Stimulated activated CD4-positive, alpha-beta T cell treated with anti-CD3 and anti-CD28 coated beads, Interleukin-1b, Interleukin-23, amount 100 ng/mL, for 48 hours (primary cell): ENCODE measurements at regions not wholly inside any gene's neighbourhood (a gene's known extent, or its start where the extent isn't known, plus 50 kb on each side); places are given as distances from the start of the nearest gene placed in this dataset.
"Not testable (repeated sequence)": the region's sequence is repeated elsewhere in the genome, so short reads cannot be mapped to it uniquely, and the experiment has no call there.

Experiments
- DNase-seq: peaks from one replicate; pipeline ENCODE4 v3.0.0-alpha.2; 2020

DNA sequence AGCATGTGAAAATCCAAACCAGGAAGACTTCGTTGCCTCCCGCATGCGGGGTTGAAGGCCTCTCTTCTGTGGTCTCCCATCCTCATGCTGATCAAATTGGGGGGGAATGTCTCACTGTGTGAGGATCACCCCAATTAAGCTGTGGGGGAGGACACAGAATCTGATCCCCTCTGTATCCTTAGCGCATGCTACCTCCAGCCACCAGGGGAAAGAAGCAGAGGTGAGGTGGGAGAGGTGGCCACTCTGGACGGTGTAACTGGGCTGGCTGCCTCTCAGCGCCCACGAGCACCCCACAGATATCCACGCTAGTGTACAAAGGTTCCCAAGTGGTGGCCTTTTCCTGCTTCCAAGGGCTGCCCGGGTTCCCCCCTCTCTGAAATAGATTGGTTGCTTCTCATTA lies 177.6 kb upstream of the PLGLB1 start:
- DNase-seq, result not testable (repeated sequence)

DNA sequence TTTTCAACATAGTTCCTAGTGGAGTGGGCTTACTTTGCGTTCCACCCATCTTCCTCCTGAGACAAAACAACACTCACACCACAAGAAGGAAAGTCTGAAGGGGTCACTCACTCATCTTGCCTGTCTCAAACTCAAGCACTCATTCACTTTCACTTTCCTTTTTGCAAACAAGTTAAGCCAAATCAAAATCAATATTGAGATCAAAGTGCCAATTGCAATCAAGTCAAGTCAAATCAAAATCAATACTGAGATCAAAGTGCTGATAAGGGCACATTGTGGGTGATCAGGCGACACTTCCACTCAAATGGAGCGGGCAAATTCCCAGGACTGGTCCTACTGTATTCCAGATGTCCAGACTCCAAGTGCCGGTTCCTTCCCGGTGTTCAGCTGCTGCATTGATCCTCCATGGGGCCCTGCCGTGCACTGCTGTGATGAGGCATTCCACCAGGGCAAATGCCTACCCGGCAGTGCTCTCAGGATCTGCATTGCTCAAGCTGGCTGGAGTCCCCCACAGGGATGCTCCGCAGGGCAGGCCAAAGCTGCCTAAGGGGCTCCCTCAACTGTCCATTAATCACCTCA lies 183.0 kb upstream of the PLGLB1 start:
- not testable (repeated sequence) for DNase-seq

DNA sequence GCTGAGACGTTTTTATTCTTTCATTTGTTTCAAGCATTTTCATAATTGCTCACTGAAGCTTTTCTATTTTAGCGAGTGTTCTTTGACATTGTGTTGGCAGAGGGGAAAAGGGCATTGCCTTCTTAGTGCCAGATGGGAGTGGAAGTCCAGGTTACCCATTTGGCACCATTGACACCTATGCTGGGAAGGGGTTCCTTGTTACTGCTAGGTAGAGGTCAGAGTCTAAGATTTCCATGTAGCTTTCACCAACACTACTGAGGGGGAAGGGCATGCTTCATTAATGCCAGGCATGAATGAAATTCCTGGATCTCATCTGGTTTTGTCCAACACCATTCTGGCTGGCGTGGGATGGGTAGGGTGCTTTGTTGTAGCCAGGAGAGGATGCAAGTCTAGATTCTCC lies 191.3 kb upstream of the PLGLB1 start:
- not testable (repeated sequence) for DNase-seq

DNA sequence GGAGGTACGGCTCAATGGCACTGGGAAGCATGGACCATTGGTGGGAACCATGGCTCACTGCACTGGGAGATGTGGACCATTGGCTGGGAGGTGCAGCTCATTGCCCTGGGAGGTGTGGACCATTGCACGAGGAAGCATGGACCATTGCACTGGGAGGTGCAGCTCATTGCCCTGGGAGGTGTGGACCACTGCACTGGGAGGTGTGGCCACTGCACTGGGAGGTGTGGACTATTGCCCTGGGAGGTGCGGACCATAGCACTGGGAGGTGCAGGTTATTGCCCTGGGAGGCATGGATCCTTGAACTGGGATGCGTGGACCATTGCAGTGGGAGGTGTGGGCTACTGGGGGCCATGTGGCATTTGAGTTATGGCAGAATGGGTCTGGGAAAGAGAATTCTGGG lies 195.4 kb upstream of the PLGLB1 start:
- DNase-seq, result not testable (repeated sequence)

DNA sequence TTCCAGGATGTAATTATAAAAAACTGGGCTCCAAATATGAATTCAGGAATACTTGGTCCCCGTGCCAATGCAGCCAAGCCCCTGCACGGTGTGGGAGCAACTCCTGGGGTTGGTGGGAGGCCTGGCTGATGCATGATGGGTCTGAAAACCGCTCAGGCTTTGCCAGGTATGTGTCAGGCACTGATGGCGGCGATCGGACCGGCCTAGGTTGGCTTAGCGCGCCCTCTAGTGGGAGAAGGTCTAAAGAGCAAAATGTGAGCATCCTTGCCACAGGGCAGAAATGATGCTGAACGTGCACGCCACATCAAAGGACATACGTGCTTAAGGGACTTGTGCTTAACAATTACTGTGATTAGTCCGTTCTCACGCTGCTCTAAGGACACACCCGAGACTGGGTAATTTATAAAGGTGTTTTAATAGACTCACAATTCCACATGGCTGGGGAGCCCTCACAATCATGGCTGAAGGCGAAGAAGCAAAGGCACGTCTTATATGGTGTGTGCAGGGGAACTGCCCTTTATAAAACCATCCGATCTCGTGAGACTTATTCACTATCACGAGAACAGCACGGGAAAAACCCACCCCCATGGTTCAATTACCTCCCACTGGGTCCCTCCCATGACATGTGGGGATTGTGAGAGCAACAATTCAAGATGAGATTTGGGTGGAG lies 196.2 kb upstream of the PLGLB1 start:
- peak; percentile 76 for DNase-seq

DNA sequence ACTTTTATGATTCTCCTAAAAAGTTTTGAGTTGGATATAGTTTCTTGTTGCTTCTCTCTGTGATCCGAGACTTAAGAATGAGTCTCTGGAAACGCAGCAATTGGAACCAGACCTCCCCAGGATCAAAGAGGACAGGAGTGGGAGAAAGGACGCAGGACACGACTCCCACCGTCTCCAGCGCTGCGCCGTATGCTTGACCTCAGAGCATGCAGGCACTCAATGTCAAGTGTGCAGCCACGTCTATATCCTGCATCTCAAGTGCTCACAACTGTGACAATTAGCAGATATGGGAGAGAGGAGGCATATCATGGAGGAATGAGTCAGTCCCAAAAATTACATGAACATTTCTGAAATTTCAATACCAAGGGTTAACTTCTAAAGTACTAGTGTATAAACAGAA lies 199.0 kb upstream of the PLGLB1 start:
- DNase-seq, result not testable (repeated sequence)

DNA sequence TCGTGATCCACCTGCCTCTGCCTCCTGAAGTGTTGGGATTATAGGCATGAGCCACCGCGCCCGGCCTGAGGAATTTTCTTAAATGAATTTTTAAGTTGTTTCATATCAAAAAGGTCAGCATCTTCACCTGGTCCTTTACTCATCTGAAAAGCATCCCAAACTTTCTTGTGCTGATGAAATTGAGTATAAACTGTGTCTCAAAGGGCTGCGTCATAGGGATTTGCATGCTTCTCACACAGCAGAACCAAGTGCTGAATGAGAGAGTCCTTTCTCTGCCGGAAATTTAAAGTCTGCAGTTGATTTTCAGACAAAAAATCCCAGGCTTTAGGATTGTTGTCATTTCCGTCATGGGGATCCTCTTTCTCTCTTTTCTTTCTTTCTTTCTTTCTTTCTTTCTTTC lies 200.5 kb upstream of the PLGLB1 start:
- not testable (repeated sequence) for DNase-seq

DNA sequence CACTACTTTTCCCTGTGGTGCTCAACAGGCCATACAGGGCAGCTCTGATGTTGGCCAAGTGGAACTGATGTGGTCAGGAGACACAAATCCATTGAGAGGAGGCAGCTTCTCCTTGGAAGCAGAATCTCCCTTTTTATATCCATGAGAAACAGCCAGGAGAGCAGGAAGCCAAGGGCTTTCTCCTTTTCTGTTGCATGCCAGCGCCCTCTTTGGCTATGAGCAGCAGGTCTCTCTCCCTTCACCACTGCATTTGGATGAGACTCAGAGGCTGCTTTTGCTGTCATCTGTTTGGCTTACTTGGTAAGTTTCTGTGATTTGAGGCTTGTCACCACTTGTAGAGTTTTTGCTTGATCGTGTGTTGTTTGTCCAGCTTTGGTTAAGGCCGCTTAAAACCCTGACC lies 202.2 kb upstream of the PLGLB1 start:
- DNase-seq, result not testable (repeated sequence)

DNA sequence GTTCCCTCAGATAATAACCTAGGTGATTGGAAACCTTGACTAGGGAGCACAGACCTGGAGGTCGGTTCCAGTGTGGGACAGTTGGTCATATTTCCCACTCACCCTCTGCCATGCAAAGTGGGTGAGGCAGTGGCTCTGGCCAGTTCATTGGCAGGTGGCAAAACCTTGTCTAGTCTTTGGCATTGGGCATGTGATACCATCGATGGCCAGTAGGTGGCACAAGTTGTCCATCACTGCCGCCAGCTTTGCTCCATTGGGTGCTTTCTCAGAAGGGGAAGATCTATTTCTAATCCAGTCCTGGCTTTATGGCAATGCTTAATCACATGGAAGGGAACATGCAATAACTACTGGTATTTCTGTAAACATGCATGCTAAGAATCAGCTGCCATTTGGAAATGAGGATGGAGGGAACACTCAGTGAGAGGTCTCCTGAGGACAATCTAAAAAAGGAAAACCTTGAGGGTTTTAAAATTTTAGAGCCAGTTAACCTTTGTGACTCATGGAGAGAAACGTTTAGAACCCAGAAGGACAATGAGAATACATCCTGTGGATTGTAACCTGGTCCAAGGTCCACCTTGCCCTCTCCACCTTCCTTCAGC lies 207.5 kb upstream of the PLGLB1 start:
- not testable (repeated sequence) for DNase-seq

DNA sequence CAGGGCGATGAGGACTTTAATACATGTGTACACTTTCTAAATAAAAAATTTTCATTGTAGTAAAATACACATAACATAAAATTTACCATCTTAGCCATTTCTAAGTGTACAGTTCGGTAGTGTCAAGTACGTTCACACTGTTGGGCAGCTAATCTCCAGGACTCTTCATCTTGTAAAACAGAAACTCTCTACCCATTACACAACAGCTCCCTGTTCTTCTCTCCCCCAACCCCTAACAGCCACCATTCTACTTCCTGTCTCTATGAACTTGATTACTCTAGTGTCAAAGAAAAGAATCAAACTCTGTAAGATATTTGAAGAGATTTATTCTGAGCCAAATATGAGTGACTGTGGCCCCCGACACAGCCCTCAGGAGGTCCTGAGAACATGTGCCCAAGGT lies 208.3 kb upstream of the PLGLB1 start:
- not testable (repeated sequence) for DNase-seq

DNA sequence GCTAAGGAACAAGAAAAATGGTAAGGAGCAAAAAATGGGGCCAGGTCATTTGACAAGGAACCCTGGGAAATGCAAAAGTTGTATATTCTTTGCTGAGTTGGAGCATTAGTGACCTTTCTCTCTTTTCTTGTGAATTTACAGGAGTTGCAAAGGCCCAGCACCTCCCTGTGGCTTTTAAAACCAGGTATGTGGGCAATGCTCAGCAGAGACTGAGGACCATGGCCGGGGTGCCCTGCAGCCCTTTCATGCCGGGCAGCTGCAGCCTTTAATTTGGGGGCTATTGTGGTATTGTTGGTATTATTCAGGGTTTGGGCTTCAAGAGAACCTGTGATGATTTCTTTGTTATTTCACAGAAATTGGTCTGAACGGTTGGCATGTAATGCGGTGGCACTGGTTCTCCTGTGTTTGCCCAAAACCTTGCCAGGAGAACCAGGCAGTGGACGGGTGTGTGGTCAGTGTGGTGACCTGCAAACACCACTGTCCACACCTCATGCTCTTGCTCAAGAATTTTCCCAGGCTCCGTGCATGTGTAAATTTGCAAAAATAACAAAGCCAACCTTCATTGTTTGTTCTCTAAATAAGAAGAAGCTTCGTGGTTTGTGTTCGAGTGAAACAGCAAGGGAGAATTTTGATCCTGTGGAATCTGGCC lies 213.8 kb upstream of the PLGLB1 start:
- not testable (repeated sequence) for DNase-seq

DNA sequence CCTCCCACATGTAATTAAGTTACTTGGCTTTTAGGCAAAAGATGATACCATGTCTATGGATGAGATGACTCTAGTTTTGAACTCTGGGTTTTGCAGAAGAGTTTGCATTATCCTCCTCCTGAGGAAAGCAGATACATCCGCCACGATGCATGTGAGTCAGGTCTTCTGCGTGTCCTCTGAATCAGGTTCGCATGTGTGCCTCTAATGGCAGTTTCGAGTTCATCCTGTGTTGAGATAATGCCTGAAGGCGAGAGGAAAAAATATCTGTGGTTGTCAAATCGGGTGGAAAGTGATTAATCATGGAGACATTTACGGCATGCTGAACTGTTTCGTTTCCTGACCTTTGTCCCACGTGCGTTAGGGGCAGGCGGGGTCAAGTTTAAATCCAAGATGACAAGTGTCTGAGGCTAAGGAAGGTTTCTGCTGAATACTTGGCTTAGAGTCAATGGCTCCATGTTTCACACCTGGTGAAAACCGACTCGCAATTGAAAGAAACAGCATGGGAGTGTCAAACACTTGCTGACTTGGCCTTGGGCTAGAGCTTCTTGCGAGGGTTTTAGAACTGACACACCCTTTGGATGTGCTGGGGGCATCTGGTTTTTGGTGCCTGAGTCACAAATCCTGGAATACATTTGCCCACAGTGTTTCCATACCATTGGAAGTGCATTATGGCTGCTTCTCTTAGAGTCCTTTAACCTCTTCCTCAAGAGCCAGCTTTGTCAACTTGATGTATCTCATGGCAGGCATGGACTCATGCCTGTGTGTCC lies 216.1 kb upstream of the PLGLB1 start:
- peak; percentile 55 for DNase-seq

DNA sequence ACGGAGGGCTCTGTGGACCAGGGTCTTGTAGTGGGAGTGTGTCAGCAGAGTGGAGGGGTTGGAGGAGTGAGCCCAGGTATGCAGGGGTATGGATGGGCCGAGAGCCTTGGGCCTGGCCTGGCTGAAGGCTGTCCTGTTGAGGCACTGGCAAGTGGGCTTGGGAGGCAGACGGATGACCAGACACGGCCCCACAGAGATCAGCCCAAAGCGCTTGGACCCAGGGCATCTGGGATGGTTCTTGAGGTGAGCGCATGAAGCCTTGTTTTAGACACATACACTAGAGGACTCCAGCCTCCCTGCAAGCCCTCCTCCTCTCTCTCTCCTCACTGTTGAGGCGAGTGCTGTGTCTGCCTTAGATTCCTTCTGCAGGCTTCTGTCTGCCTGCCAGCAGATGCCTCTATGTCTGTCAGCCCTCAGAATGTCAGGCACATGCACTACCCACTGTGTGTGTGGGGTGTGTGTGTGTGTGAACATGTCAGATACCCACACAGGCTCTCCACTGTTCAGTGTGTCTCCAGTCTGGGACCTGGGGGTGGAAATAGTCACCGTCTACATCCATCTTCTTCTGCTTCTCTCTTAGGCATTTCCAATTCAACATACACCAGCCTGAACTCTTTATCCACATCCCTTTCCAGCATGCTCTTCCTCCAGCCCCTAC lies 218.0 kb upstream of the PLGLB1 start:
- peak; percentile 2 for DNase-seq

DNA sequence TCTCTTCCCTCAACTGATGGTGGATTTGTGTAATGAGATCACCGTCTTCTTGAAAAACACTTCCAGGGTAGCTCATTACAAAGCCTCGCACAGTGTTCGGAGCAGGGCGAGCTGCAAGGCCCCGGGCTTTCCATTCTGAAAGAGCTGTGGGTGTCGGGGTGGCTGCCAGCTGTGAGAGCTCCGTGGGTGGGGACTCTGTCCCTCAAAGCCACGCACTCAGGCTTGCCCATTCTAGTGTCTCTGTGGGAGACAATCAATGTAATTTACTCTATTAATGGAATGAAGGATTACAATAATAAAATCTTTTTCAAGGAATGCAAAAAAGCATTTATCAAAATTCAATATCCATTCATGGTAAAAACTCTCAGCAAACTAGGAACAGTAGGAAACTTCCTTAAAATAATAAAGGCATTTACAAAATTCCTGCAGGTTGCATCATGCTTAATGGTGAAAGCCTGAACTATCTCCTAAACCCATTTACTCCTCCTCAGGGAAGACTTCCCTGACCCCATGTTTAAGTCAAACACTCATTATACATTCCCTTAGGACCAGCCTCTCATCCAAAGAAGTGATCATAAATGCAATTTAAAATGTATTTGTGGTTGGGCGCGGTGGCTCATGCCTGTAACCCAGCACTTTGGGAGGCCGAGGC lies 224.5 kb upstream of the PLGLB1 start:
- DNase-seq, result not testable (repeated sequence)

DNA sequence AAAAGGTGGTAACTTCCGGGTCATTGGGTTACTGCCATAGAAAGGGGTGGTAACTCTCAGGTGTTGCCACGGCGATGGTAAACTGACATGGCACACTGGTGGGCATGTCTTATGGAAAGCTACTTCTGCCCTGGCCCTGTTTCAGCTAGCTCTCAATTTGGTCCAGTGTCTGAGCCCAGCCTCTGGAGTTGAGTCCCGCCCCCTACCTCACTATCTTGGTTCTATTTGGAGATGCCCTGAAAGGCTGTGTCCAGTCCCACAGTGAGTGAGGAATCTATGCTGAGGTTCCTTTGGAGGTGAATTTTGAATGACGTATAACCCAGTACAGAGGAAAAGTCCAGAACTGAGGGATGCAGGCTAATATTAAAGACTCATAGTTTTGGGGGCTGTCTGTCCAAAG lies 230.4 kb upstream of the PLGLB1 start:
- not testable (repeated sequence) for DNase-seq

DNA sequence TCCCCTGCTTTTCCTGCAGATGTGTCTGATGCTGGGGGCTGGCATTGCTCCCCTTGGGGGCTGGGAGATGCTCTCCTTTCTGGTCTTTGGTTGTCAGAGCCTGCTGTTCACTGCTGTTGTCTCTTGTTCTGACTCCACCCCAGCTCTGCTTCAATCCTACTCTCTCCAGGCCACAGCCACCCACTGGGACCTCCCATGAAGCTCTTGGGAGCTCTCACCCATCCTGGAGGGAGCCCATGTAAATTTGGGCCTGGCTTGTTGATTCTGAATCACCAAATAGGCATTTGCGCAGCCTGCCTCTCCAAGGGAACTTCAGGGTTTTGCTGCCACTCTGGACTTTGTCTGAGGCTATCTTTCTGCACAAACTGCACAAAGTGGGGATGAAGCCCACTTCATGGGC lies 232.9 kb upstream of the PLGLB1 start:
- not testable (repeated sequence) for DNase-seq

DNA sequence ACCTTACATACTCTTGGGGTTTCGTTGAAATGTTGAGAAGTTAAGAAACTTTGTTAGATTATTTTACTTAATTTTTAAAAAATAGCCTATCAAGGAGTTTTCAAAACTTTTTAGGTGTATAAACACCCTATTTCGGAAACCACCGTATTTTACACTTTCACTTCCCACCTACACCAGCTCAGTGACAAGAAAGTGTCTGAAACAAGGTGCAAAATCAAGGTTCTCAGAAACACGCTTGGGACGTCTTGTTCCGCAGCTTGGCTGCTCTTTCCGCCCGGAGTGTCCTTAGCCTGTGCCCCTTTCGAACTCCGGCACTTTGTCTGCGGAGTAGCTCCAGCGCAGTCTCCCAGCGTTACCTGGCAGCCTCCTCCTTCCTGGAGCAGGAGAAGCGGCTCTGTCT lies 233.8 kb upstream of the PLGLB1 start:
- DNase-seq, result not testable (repeated sequence)

DNA sequence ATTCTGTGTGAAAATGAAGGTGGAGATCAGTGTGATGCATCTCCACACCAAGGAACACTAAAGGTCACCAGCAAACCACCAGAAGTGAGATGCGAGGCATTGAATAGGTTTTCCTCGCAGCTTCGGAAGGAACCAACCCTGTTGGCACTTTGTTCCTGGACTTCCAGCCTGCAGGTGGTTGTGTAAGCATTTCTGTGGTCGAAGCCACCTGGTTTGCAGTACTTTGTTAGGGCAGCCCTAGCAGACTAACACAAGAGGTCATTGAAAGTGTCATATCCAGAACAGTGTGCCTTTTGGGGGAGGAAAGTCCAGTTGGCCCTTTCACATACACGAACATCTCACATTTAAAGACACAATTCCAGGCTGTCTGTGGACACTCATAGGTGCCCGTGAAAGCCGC lies 237.2 kb upstream of the PLGLB1 start:
- not testable (repeated sequence) for DNase-seq

DNA sequence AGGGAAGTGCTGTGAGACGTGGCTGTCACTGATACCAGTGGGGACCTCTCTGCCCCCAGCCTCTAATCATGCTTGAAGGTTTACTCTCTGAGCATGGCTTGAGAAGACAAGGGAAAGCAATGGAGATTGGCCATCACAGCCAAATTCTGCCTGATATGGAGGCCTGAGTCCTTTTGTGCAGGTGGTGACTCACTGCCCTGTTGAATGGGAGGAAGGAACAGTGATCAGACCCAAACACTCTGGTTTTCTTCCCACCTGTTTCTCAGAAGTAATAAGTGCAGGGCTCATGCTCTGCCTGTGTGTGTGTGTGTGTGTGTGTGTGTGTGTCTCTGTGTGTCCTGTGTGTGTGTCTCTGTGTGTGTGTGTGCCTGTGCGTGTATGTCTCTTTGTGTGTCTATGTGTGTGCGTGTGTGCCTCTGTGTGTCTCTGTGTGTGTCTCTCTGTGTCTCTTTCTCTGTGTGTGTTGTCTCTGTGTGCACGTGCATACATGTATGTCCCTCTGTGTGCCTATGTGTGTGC lies 240.6 kb upstream of the PLGLB1 start:
- not testable (repeated sequence) for DNase-seq

DNA sequence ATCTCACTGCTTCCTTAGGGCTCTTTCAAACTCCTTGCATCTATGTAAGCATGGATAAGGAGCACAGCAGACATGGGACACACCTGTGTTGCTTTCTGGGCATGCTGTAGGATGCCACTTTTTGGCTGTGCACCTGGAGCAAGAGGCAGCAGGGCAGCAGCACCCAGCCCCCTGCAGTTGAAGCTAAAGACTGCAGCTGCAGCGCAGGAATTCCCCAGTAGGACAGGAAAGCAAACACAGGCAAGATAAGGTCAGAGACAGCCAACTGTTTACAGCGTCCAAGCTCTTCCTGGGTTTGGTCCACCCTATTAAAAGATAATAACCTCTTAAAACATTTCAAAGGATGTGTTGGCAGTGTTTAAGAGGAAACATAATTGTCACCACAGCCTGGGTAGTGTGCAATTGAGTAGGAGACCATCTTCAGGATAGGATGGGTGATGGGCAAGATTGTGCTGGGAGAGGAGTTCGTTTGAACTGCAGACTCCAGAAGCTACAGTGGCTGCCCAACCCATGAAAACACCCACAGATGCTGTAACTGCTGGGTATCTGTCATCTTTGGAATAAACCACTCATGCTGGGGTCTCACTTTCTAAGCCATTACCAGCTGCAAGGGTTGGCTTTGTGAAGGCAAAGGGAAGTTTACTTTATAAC lies 242.3 kb upstream of the PLGLB1 start:
- not testable (repeated sequence) for DNase-seq

DNA sequence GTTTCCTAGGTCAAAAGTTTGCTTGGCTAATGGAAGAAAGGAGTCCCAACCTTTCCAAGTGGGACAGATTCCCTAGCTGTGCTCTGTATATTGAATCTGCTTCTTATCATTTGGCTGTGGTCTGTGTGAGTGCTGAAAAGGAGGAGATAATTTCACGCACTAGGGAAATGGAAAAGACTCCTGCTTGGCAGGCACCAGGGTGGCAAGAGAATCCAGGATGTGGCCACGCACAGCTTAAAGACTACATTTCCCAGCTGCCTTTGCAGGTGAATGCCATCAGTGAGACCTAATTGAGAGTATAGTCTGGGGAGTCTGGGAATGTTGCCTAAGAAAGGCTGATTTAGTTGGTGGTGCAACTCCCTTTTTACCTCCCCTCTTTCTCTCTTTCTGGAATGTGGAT lies 253.5 kb upstream of the PLGLB1 start:
- DNase-seq, result not testable (repeated sequence)
